ENCODE measurements at regions not wholly inside any gene's neighbourhood (a gene's known extent, or its start where the extent isn't known, plus 50 kb on each side); places are given as distances from the start of the nearest gene placed in this dataset.
"Not testable (repeated sequence)": the region's sequence is repeated elsewhere in the genome, so short reads cannot be mapped to it uniquely, and the experiment has no call there.

- H3K36me3 ChIP-seq (ENCODE audit: insufficient read depth in 1 of 2, low read depth in 1 of 2): no peaks in the 10 kb centered on the region
- 69 to 73% (median 70%) methylated on average over 4 of the region's 4 CpGs for WGBS, 3 donors
- DNase-seq (no peak), ATAC-seq (no peak)
- no peaks in the 10 kb centered on the region for H3K27me3 ChIP-seq (ENCODE audit: insufficient read depth in 3 of 3, low read length in 2 of 3)
- TF ChIP-seq CTCF (IDR thresholded peaks at IDR 0.05): no peak
- no peaks in the 10 kb centered on the region for H3K9me3 ChIP-seq
- no peak overlapping the region for H3K27ac ChIP-seq
- intact Hi-C loops (cut with DNase I): no loop called here
- no peaks in the 10 kb centered on the region for H3K4me1 ChIP-seq
- no peak overlapping the region for H3K4me3 ChIP-seq
Measured at GRCh38 chr9:80995759-80996158, 693.6 kb downstream of the TLE1 start.

GRCh38 chr9:80994892-80995291 lies 694.5 kb downstream of the TLE1 start:
- Histone ChIP-seq H3K27ac (no peak overlapping the region), H3K4me1 (no peaks in the 10 kb centered on the region), H3K4me3 (no peak overlapping the region), H3K36me3 (ENCODE audit: insufficient read depth in 1 of 2, low read depth in 1 of 2) (no peaks in the 10 kb centered on the region), H3K27me3 (ENCODE audit: insufficient read depth in 3 of 3, low read length in 2 of 3) (no peaks in the 10 kb centered on the region), H3K9me3 (no peaks in the 10 kb centered on the region)
- 89 to 95% (median 92%) methylated on average over 4 of the region's 4 CpGs for WGBS, 3 donors
- DNase-seq: no peak
- TF ChIP-seq CTCF (IDR thresholded peaks at IDR 0.05): no peak
- intact Hi-C loops (cut with DNase I): no loop called here
- no peak for ATAC-seq

GRCh38 chr9:80985595-80985994 lies 703.8 kb downstream of the TLE1 start:
- H3K27me3 ChIP-seq (ENCODE audit: insufficient read depth in 3 of 3, low read length in 2 of 3); intact Hi-C loops (cut with DNase I); H3K4me1 ChIP-seq; ATAC-seq; H3K27ac ChIP-seq; H3K36me3 ChIP-seq (ENCODE audit: insufficient read depth in 1 of 2, low read depth in 1 of 2); H3K9me3 ChIP-seq; DNase-seq; H3K4me3 ChIP-seq: not testable (repeated sequence)
- 95 to 97% (median 95%) methylated on average over 10 of the region's 10 CpGs for WGBS, 3 donors

- Histone ChIP-seq H3K4me3 (no peak overlapping the region), H3K27ac (no peak overlapping the region), H3K27me3 (ENCODE audit: insufficient read depth in 3 of 3, low read length in 2 of 3) (no peaks in the 10 kb centered on the region), H3K4me1 (no peaks in the 10 kb centered on the region), H3K36me3 (ENCODE audit: insufficient read depth in 1 of 2, low read depth in 1 of 2) (no peaks in the 10 kb centered on the region), H3K9me3 (peaks cover 12% of the 10 kb centered on the region)
- no peak for TF ChIP-seq CTCF (IDR thresholded peaks at IDR 0.05)
- ATAC-seq: no peak
- WGBS, 3 donors: 58 to 88% (median 65%) methylated on average over 3 of the region's 3 CpGs
- intact Hi-C loops (cut with DNase I): no loop called here
- DNase-seq: no peak
Measured at GRCh38 chr9:80976403-80976802, 712.9 kb downstream of the TLE1 start.

- not testable (repeated sequence) for H3K27me3 ChIP-seq (ENCODE audit: insufficient read depth in 3 of 3, low read length in 2 of 3)
Measured at GRCh38 chr9:80970377-80970776, 719.0 kb downstream of the TLE1 start.

DNA sequence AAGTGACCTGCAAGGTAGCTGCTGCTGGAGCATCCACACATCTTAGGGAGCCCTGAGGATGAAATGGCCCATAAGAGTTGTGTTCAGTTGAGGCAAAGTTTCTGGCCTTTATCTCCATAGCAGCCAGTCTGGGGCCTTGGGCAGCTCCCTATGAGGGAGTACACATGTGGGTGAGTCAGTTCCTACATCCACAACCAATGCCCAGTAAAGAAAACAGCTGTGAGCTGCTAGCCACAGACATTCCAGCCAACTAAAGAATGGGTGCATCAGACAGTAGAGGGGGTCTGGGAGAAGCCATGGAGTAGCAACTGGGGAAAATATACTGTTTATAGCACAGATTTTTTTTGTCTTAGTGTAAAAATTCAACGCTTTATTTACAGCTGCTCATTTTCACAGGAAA lies 720.7 kb downstream of the TLE1 start:
- no peaks in the 10 kb centered on the region for H3K9me3 ChIP-seq
- H3K4me3 ChIP-seq: no peak overlapping the region
- H3K27ac ChIP-seq: no peak overlapping the region
- no peak for TF ChIP-seq CTCF (IDR thresholded peaks at IDR 0.05)
- H3K36me3 ChIP-seq (ENCODE audit: insufficient read depth in 1 of 2, low read depth in 1 of 2): no peaks in the 10 kb centered on the region
- no peaks in the 10 kb centered on the region for H3K27me3 ChIP-seq (ENCODE audit: insufficient read depth in 3 of 3, low read length in 2 of 3)
- intact Hi-C loops (cut with DNase I): no loop called here
- no peaks in the 10 kb centered on the region for H3K4me1 ChIP-seq
- no peak for DNase-seq
- 96 to 97% (median 97%) methylated on average over 1 of the region's 1 CpG for WGBS, 3 donors
- no peak for ATAC-seq

More at GRCh38 chr9:80970377-80970776, 719.0 kb downstream of the TLE1 start:
- H3K36me3 ChIP-seq (ENCODE audit: insufficient read depth in 1 of 2, low read depth in 1 of 2); DNase-seq; H3K27ac ChIP-seq; H3K4me3 ChIP-seq; H3K4me1 ChIP-seq; H3K9me3 ChIP-seq; intact Hi-C loops (cut with DNase I); ATAC-seq: not testable (repeated sequence)
- WGBS, 3 donors: 88 to 90% (median 88%) methylated on average over 2 of the region's 2 CpGs
